ENCODE measurements at regions not wholly inside any gene's neighbourhood (a gene's known extent, or its start where the extent isn't known, plus 50 kb on each side); places are given as distances from the start of the nearest gene placed in this dataset.
A peak's percentile ranks its signal among the peaks of the same experiment; 100 is the strongest.
"Not testable (repeated sequence)": the region's sequence is repeated elsewhere in the genome, so short reads cannot be mapped to it uniquely, and the experiment has no call there.

DNA sequence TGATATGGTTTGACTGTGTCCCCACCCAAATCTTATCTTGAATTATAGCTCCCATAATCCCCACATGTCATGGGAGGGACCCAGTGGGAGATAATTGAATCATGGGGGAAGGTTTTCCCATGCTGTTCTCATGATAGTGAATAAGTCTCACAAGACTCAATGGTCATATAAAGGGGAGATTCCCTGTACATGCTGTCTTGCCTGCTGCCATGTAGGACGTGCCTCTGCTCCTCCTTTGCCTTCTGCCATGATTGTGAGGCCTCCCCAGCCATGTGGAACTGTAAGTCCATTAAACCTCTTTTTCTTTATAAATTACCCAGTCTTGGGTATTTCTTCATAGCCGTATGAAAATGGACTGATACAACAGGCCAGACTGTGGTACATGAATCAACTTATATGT lies 68.5 kb upstream of the ADTRP start:
- not testable (repeated sequence) for DNase-seq

DNA sequence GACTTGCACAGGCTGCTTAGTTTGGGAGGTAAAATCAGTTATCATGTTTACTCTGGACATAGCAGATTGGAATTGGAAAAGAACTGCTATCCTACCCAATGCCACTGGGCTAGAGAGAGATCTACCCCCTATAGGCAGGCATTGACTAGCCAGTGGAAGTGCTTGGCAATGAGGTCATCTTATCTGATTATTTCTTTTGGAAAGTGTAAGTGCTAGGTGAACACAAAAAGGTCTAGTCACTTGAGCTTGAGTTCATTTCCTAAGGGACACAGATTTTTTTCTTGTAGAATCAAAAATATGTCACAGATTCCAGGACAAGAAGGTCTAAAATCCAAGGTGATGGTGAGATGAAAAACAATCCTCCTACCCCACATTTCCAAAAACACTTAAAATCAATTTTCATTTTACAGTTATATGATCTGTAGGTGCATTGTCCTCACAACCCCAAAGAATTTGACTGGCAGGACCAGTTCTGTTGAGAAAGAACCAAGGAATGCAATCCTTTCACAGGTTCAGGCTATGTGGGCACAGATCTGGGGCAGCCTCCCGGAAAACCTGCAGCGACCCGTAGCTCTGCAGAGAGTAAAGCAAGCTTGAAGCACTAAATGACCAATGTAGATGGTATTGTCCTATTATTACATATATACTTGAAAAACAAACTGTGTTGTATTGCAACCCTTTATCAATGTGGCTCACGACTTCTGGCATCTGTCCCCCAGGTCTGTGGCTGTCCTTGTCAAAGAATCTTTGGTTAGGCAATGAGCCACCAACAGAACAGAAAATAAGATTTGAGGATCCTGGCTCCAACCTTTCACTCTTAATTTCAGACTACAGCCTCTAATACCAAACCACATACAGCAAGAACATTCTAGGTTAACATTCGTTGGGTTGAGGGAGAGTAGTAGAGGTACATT lies 67.3 kb upstream of the ADTRP start:
- no peak for DNase-seq

DNA sequence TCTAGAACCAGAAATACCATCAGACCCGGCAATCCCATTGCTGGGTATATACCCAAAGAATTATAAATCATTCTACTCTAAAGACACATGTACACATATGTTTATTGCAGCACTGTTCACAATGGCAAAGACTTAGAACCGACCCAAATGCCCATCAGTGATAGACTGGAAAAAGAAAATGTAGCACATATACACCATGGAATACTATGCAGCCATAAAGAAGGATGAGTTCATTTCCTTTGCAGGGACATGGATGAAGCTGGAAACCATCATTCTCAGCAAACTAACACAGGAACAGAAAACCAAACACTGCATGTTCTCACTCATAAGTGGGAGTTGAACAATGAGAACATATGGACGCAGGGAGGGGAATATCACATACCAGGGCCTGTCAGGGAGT lies 64.2 kb upstream of the ADTRP start:
- not testable (repeated sequence) for DNase-seq

DNA sequence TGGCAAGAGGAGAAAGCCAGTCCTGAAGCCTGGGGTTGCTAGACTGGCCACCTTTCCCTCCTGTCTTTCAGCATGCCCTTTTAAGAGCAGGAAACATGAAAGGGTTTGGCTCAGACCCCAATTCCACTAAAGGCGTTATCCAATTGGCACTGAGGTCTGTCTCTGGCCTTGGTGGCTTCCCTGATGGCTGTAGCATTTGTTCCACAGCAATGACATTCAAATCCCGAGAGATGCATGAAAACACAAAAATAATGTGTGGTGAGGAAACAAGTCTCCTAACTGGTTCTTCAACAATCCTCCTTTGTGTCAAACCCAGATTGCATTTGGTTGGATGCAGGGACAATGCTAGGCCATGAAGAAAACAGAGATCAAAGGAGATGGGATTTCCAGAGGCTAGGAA lies 56.5 kb upstream of the ADTRP start:
- no peak for DNase-seq

DNA sequence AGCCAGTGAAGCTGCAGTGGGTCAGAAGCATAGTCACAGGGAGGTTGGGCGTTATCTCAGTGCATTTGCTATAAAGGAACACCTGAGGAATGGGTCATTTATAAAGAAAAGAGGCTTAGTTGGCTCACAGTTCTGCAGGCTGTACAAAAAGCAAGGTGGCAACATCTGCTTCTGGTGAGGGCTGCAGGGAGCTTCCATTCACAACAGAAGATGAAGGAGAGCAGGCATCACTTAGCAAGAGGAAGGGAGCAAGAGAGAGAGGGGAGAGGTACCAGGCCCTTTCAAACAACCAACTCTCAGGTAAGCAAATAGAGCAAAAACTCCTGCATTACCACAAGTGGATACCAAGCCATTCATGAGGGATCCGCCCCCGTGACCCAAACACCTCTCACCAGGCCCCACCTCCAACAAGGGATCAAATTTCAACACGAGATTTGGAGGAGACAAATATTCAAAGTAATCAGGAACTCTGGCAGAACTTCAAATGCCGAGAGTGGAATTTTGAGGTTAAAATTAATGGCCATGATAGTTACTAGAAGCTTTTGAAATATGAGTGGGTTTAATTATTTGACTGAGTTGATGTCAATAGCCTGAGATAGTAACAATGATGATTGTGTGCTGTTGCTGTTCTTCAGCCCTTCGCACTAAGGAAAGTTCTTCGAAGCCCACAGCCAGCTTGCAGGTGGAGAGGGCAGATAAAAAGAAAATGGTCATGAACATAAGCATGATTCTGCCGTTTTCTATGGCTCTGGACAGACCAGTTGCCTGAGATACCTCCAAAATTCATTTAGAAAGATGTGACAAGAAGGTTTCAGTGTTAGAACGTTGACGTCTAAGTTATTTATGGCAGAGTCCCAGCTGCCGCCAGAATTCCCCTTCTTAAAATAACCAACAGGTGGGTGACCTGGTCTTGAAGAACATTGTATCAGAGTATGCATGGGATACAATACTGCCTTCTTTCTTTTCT lies 55.3 kb upstream of the ADTRP start:
- peak; percentile 57 for DNase-seq

DNA sequence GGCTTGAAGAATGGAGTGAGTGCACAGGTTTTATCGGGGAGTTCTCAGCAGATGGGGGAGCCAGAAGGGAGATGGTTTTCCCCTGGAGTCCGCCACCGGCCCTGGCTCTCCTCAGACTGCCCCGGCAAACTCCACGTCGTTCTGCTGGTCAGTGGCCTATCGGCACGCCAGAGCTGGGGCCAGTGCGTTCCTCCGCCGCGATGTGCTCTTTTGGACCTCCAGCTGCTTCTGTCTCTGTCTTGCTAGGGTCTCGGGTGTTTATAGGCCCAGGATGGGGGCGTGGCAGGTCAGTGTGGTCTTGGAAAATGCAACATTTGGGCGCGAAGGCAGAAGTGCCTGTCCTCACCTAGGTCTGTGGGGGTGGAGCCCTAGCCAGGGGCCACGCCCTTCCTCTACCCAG lies 53.0 kb upstream of the ADTRP start:
- DNase-seq: no peak

DNA sequence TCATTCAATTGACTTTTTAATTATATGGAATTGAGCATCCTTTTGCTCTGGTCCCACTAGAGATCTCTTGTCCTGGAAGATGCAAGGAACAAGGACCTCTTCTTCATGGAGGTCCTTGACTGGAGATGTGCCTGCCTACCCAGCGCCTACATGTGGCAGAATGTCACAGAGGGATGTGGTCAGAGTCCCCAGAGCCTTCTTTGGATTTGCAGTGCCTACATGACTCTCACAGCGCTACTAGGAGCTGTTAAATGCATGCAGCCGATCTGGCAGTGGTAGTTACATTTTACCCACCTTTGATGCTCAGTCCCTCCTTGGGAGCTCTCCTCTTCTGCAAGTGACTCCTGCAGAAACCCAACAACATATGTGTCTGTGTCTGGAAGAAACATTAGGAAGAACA lies 51.9 kb upstream of the ADTRP start:
- no peak for DNase-seq

DNA sequence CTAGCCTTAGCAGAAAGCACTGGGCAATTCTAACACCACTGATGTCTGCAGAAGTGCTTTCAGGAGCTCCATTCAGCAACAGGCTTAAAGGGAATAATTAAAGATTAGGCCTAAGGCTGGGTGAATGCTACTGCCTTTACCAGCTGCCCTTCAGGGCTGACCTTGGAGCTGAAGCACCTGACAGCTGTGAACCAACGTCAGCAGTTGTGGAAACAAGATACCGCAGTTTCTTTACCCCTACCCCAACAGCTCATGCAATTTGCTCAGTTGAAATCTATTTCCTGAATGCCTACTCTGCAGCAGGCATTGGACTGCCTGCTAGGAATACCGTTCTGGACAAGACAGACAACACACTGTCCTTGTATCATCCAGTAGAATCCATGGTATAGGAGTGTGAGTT lies 51.5 kb upstream of the ADTRP start:
- DNase-seq: no peak

DNA sequence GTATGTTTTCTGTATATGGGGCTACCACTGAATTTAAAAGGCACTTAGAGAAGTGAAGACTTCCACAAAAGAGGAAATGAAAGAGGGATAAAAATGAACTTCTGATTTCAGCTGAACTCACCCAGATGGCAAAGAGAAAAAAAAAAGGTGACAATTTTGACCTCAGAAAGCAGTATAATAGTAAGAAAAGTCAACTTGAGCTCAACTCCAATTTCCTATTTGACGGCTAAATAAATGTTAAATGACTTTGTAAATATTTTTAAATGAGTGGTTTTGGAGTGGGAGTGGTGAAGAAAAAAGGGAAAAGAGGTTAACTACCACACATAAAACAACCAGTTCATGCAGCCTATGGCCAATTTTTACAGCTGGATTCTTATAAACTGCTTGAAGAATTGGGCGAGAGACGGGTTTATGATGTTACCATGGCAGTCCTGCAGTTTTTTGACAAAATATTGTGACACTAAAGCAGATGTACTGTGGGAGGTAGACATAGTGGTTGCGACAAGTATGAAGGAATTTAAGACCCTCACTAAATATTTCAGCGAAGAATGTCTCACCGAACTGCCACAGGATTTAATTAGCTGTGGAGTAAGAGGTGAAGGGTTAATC lies 49.8 kb upstream of the ADTRP start:
- no peak for DNase-seq

Measured in NCI-H1105 treated with DMSO at 0.1 percent for 48 hours (cell line).